ENCODE measurements at regions not wholly inside any gene's neighbourhood (a gene's known extent, or its start where the extent isn't known, plus 50 kb on each side); places are given as distances from the start of the nearest gene placed in this dataset.

- H3K4me3 ChIP-seq = no peak overlapping the region
- ATAC-seq = no peak
- no peaks in the 10 kb centered on the region for H3K36me3 ChIP-seq
- H3K27me3 ChIP-seq (ENCODE audit: low read depth) = no peaks in the 10 kb centered on the region
- intact Hi-C loops (cut with DNase I) = no loop called here
- DNase-seq = no peak
- no peak for TF ChIP-seq CTCF (IDR thresholded peaks at IDR 0.05)
- H3K9me3 ChIP-seq = no peaks in the 10 kb centered on the region
- H3K4me1 ChIP-seq = no peaks in the 10 kb centered on the region
- no peak overlapping the region for H3K27ac ChIP-seq
Observed at GRCh38 chr7:68556537-68556936, 1041.7 kb upstream of the AUTS2 start.

- Histone ChIP-seq H3K9me3 (no peaks in the 10 kb centered on the region), H3K36me3 (no peaks in the 10 kb centered on the region), H3K27me3 (ENCODE audit: low read depth) (no peaks in the 10 kb centered on the region), H3K27ac (no peak overlapping the region), H3K4me3 (no peak overlapping the region), H3K4me1 (no peaks in the 10 kb centered on the region)
- no peak for DNase-seq
- intact Hi-C loops (cut with DNase I) = no loop called here
- no peak for ATAC-seq
- no peak for TF ChIP-seq CTCF (IDR thresholded peaks at IDR 0.05)
Observed at GRCh38 chr7:68559518-68559917, 1038.8 kb upstream of the AUTS2 start.

- ATAC-seq (no peak), DNase-seq (no peak)
- H3K4me1 ChIP-seq = no peaks in the 10 kb centered on the region
- H3K9me3 ChIP-seq = no peaks in the 10 kb centered on the region
- H3K36me3 ChIP-seq = no peaks in the 10 kb centered on the region
- no peaks in the 10 kb centered on the region for H3K27me3 ChIP-seq (ENCODE audit: low read depth)
- no peak for TF ChIP-seq CTCF (IDR thresholded peaks at IDR 0.05)
- intact Hi-C loops (cut with DNase I) = no loop called here
- H3K4me3 ChIP-seq = no peak overlapping the region
- H3K27ac ChIP-seq = no peak overlapping the region
Observed at GRCh38 chr7:68562323-68562899, 1035.9 kb upstream of the AUTS2 start.

- H3K9me3 ChIP-seq = no peaks in the 10 kb centered on the region
- DNase-seq (no peak), ATAC-seq (no peak)
- H3K27me3 ChIP-seq (ENCODE audit: low read depth) = no peaks in the 10 kb centered on the region
- no peaks in the 10 kb centered on the region for H3K36me3 ChIP-seq
- no peak overlapping the region for H3K4me3 ChIP-seq
- intact Hi-C loops (cut with DNase I) = no loop called here
- H3K27ac ChIP-seq = no peak overlapping the region
- no peaks in the 10 kb centered on the region for H3K4me1 ChIP-seq
- no peak for TF ChIP-seq CTCF (IDR thresholded peaks at IDR 0.05)
Observed at GRCh38 chr7:68564306-68565135, 1033.8 kb upstream of the AUTS2 start.

GRCh38 chr7:68571286-68571685 is 1027.0 kb upstream of the AUTS2 start:
- no peak for TF ChIP-seq CTCF (IDR thresholded peaks at IDR 0.05)
- Histone ChIP-seq H3K27me3 (ENCODE audit: low read depth) (no peaks in the 10 kb centered on the region), H3K36me3 (no peaks in the 10 kb centered on the region), H3K27ac (no peak overlapping the region), H3K4me1 (no peaks in the 10 kb centered on the region), H3K4me3 (no peak overlapping the region), H3K9me3 (no peaks in the 10 kb centered on the region)
- intact Hi-C loops (cut with DNase I) = no loop called here
- DNase-seq (no peak), ATAC-seq (no peak)

Measured in lower lobe of right lung (tissue), 2 donors.